Caco-2 (cell line): ENCODE measurements at regions not wholly inside any gene's neighbourhood (a gene's known extent, or its start where the extent isn't known, plus 50 kb on each side); places are given as distances from the start of the nearest gene placed in this dataset.

Experiments
- BruUV-seq: library from RNA; stranded (reverse); fragments of 400-500 nt; replicated peaks from 2 replicates; lab custom pipeline; 2021; lab: Mats Ljungman, UMichigan
- CTCF ChIA-PET: fragments of 300-600 bp; sonication (Branson Sonifier 250); formaldehyde crosslinking; loops from one replicate; lab custom pipeline; 2022; ENCODE audit warnings: antibody characterized with exemption; lab: Charles Lee
- POLR2A ChIA-PET: fragments of 300-600 bp; sonication (Branson Sonifier 250); formaldehyde crosslinking; loops from one replicate; lab custom pipeline; 2022; ENCODE audit warnings: antibody characterized with exemption; lab: Charles Lee
- DNase-seq, 2 experiments: peaks; one replicate each; pipeline versions ENCODE4 v3.0.0 to v3.0.0-alpha.2; 2020 to 2022
- H3K27me3 ChIP-seq: replicated peaks from 2 replicates; pipeline ENCODE4 v1.6.0; 2011; ENCODE audit warnings: low read length; ENCODE audit not compliant: control insufficient read depth, insufficient read depth
- H3K36me3 ChIP-seq: 2 replicates; pipeline ENCODE4 v1.5.1; 2011; ENCODE audit warnings: low read length; ENCODE audit not compliant: control insufficient read depth, insufficient read depth
- H3K4me1 ChIP-seq: fragments of 250-450 bp; sonication (Bioruptor Pico); 2 replicates; pipeline ENCODE4 v1.5.1; 2020; ENCODE audit warnings: mild to moderate bottlenecking
- H3K4me3 ChIP-seq: 2 replicates; pipeline ENCODE4 v1.5.1; 2011; ENCODE audit warnings: low read depth, mild to moderate bottlenecking, control low read depth, low read length
- H3K9me3 ChIP-seq: fragments of 250-450 bp; sonication (Bioruptor Pico); 2 replicates; pipeline ENCODE4 v1.5.1; 2020; ENCODE audit warnings: mild to moderate bottlenecking, moderate library complexity
- H3K27ac Mint-ChIP-seq: one replicate; pipeline ENCODE4 v1.8.0; 2022; ENCODE audit warnings: mixed read lengths; ENCODE audit not compliant: unreplicated experiment
- H3K27me3 Mint-ChIP-seq: one replicate; pipeline ENCODE4 v1.8.0; 2022; ENCODE audit warnings: mixed read lengths; ENCODE audit not compliant: insufficient read depth, unreplicated experiment
- H3K36me3 Mint-ChIP-seq: one replicate; pipeline ENCODE4 v1.8.0; 2022; ENCODE audit warnings: mild to moderate bottlenecking, mixed read lengths; ENCODE audit not compliant: insufficient read depth, unreplicated experiment
- H3K4me1 Mint-ChIP-seq: one replicate; pipeline ENCODE4 v1.8.0; 2022; ENCODE audit warnings: low read depth, mixed read lengths; ENCODE audit not compliant: unreplicated experiment
- H3K4me3 Mint-ChIP-seq: one replicate; pipeline ENCODE4 v1.8.0; 2022; ENCODE audit warnings: mild to moderate bottlenecking, moderate library complexity, mixed read lengths; ENCODE audit not compliant: unreplicated experiment
- H3K9me3 Mint-ChIP-seq: one replicate; pipeline ENCODE4 v1.8.0; 2022; ENCODE audit warnings: mixed read lengths; ENCODE audit not compliant: unreplicated experiment
- CTCF ChIP-seq, 2 experiments: fragments of 200-600 bp in 1 of 2; IDR thresholded peaks; 1 replicate in 1 of 2; 2 replicates in 1 of 2; pipeline versions ENCODE4 v1.5.1 to v1.8.0; 2011 to 2022; ENCODE audit warnings: antibody characterized with exemption in 1 of 2, control low read depth in 1 of 2, inconsistent platforms in 1 of 2, low read depth in 1 of 2, low read length in 1 of 2, mild to moderate bottlenecking in 1 of 2, moderate library complexity in 1 of 2; ENCODE audit not compliant: insufficient read depth in 1 of 2, severe bottlenecking in 1 of 2, unreplicated experiment in 1 of 2
- intact Hi-C: fragments of 100-400 bp; cut with micrococcal nuclease; formaldehyde crosslinking; loops from one replicate; pipeline ENCODE4 v1.10.0; 2022; ENCODE audit not compliant: unreplicated experiment

- Histone ChIP-seq H3K27me3 (no peaks in the 10 kb centered on the region), H3K4me3 (no peak overlapping the region), H3K9me3 (no peaks in the 10 kb centered on the region), H3K4me1 (no peaks in the 10 kb centered on the region), H3K36me3 (no peaks in the 10 kb centered on the region)
- Mint-ChIP-seq H3K36me3 (no peaks in the 10 kb centered on the region), H3K27ac (no peak overlapping the region), H3K4me1 (no peaks in the 10 kb centered on the region), H3K27me3 (no peaks in the 10 kb centered on the region), H3K9me3 (no peaks in the 10 kb centered on the region), H3K4me3 (no peak overlapping the region)
- POLR2A ChIA-PET, result no interaction called here
- BruUV-seq, result no TSS peak
- no peak for TF ChIP-seq CTCF (IDR thresholded peaks at IDR 0.05; ENCODE audit: insufficient read depth in 1 of 2, low read depth in 1 of 2, low read length in 1 of 2, severe bottlenecking in 1 of 2, unreplicated experiment in 1 of 2)
- intact Hi-C loops, result no loop called here
- CTCF ChIA-PET, result no interaction called here
- no peak for DNase-seq
Observed at GRCh38 chr13:111958612-111959395, 108.1 kb upstream of the SOX1 start.

DNA sequence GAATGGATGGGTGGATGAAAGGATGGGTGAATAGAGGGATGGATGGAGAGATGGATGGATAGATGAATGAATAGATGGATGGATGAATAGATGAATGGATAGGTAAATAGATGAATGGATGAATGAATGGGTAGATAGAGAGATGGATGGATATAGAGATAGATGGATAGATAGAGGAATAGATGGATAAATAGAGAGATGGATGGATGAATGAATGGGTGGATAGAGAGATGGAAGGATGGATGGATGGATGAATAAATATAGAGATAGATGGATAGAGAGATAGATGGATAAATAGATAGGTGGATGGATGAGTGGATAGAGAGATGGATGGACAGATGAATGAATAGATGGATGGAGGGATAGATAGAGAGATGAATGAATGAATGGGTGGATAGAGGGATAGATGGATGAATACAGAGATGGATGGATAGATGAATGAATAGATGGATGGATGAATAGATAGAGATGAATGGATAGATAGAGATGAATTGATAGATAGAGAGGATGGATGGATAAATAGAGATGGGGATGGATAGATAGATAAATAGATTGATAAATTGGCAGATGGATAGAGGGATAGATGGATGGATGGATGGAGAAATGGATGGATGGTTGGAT, 106.7 kb upstream of the SOX1 start:
- intact Hi-C loops, result no loop called here
- no peaks in the 10 kb centered on the region for H3K27me3 ChIP-seq
- no peak overlapping the region for H3K4me3 Mint-ChIP-seq
- ChIA-PET POLR2A (no interaction called here), CTCF (no interaction called here)
- no peaks in the 10 kb centered on the region for H3K9me3 Mint-ChIP-seq
- H3K4me1 ChIP-seq, result no peaks in the 10 kb centered on the region
- H3K4me1 Mint-ChIP-seq, result no peaks in the 10 kb centered on the region
- H3K27ac Mint-ChIP-seq, result no peak overlapping the region
- TF ChIP-seq CTCF (IDR thresholded peaks at IDR 0.05; ENCODE audit: insufficient read depth in 1 of 2, low read depth in 1 of 2, low read length in 1 of 2, severe bottlenecking in 1 of 2, unreplicated experiment in 1 of 2), result no peak
- no peaks in the 10 kb centered on the region for H3K27me3 Mint-ChIP-seq
- H3K4me3 ChIP-seq, result no peak overlapping the region
- no peak for DNase-seq
- H3K36me3 Mint-ChIP-seq, result no peaks in the 10 kb centered on the region
- H3K36me3 ChIP-seq, result no peaks in the 10 kb centered on the region
- no peaks in the 10 kb centered on the region for H3K9me3 ChIP-seq
- BruUV-seq, result no TSS peak

DNA sequence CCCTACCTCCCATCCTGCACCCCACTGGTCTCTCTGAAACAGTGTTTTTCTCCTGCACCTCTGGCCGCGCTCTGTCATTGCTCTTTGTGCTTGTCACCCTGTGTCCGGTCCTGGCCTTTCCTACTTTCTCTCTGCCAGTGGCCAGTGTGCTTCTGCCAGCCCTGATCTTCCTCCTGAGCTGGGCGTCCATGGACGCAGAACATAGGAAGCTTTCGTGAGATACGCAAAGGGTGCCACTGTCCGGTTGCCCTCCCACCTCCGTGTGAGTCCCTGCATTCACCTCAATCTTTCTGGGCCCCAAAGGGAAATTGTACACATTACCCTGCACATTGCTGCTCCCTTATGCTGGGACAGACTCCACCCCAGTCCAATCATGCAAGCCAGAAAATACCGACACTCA, 105.7 kb upstream of the SOX1 start:
- Mint-ChIP-seq H3K4me1 (no peaks in the 10 kb centered on the region), H3K4me3 (no peak overlapping the region), H3K27ac (no peak overlapping the region), H3K36me3 (no peaks in the 10 kb centered on the region), H3K9me3 (no peaks in the 10 kb centered on the region), H3K27me3 (no peaks in the 10 kb centered on the region)
- no peak for DNase-seq
- CTCF ChIA-PET, result no interaction called here
- Histone ChIP-seq H3K27me3 (no peaks in the 10 kb centered on the region), H3K4me3 (no peak overlapping the region), H3K36me3 (no peaks in the 10 kb centered on the region), H3K4me1 (no peaks in the 10 kb centered on the region), H3K9me3 (no peaks in the 10 kb centered on the region)
- intact Hi-C loops, result no loop called here
- POLR2A ChIA-PET, result no interaction called here
- no TSS peak for BruUV-seq
- TF ChIP-seq CTCF (IDR thresholded peaks at IDR 0.05; ENCODE audit: insufficient read depth in 1 of 2, low read depth in 1 of 2, low read length in 1 of 2, severe bottlenecking in 1 of 2, unreplicated experiment in 1 of 2), result no peak
